ENCODE measurements at regions not wholly inside any gene's neighbourhood (a gene's known extent, or its start where the extent isn't known, plus 50 kb on each side); places are given as distances from the start of the nearest gene placed in this dataset.

DNA sequence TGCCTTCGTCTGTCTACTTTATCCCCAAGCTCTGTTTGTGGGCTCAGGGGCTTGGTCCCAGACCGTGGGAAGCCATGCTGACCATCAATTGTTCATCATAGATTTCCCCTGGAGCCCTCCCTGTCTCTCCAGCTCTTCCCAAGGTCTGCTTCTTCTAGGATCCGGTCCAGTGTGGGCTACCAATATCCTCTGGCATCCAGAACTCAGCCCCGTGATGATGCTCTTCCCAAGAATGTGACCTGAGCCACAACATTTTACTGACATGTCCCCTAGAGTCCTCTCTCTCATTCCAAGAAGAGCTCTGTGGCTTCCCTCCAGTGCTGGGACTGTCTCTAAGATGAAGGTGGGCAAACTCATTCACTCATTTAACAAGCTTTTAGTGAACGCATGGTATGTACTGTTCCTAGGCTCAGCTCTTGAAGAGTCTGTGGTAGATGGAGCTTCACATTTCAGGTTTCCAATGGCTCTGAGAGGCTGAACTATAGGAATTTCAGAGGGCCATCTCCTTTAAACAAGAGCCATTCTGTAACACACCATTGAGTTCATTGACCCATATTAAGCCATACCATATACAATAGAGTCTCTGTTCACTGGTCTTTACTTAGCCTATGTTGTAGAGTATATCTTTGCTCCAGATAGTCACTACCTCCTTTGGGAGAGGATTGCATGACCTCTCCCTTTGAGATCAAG is 142.0 kb upstream of the APCDD1 start:
- Histone ChIP-seq H3K36me3 (ENCODE audit: control insufficient read depth, insufficient read depth, low read length) (no peaks in the 10 kb centered on the region), H2BK120ac (ENCODE audit: low read depth, low read length) (no peak overlapping the region), H4K5ac (ENCODE audit: low read depth, low read length) (no peak overlapping the region), H3K27ac (ENCODE audit: insufficient read depth, low read length) (no peak overlapping the region), H4K8ac (ENCODE audit: low read depth in 2 of 2, low read length in 2 of 2) (no peak overlapping the region), H3K4me2 (ENCODE audit: low read depth, low read length) (no peak overlapping the region), H2BK20ac (ENCODE audit: low read depth, low read length) (no peak overlapping the region), H2BK5ac (ENCODE audit: low read depth, low read length, poor library complexity, severe bottlenecking) (no peak overlapping the region), H4K91ac (ENCODE audit: insufficient read depth, low read depth, low read length) (no peak overlapping the region), H3K4ac (ENCODE audit: low read depth, low read length) (no peak overlapping the region), H3K9me1 (ENCODE audit: insufficient read depth, low read length) (no peaks in the 10 kb centered on the region), H3K23ac (ENCODE audit: low read depth, low read length) (no peak overlapping the region), H3K79me1 (ENCODE audit: low read depth in 1 of 2, low read length in 2 of 2) (no peaks in the 10 kb centered on the region), H3K4me3 (ENCODE audit: insufficient read depth, low read depth, low read length) (no peak overlapping the region), H3K4me1 (ENCODE audit: control insufficient read depth, insufficient read depth, low read length) (no peaks in the 10 kb centered on the region), H2BK15ac (ENCODE audit: low read depth, low read length) (no peak overlapping the region), H3K9ac (ENCODE audit: low read depth, low read length) (no peak overlapping the region), H3K14ac (replicated peaks; ENCODE audit: low read depth, low read length) (no peak overlapping the region), H2AK9ac (replicated peaks; ENCODE audit: low read depth, low read length, poor library complexity) (no peak overlapping the region), H2AK5ac (ENCODE audit: low read depth, low read length) (no peak overlapping the region), H3K27me3 (ENCODE audit: control insufficient read depth, insufficient read depth, low read length) (peaks cover 3% of the 10 kb centered on the region; the same call in 1 of the 2 replicates), H3K9me3 (ENCODE audit: control insufficient read depth, insufficient read depth, low read length) (no peaks in the 10 kb centered on the region), H3K56ac (ENCODE audit: extremely low read depth, insufficient read depth, low read length) (no peak overlapping the region), H3K18ac (ENCODE audit: low read depth, low read length) (no peak overlapping the region), H4K20me1 (ENCODE audit: insufficient read depth, low read length) (no peaks in the 10 kb centered on the region), H2AFZ (replicated peaks; ENCODE audit: low read length, poor library complexity) (no peak overlapping the region)
- no TSS peak for BruUV-seq (replicated peaks)
- TF ChIP-seq MAZ (IDR thresholded peaks at IDR 0.05; ENCODE audit: borderline replicate concordance, low read depth, low read length) (no peak), POLR2A (IDR thresholded peaks at IDR 0.05; ENCODE audit: low read depth, low read length) (no peak), NFE2L2 (IDR thresholded peaks at IDR 0.05; ENCODE audit: low read depth, low read length) (no peak), CHD1 (IDR thresholded peaks at IDR 0.05; ENCODE audit: low read depth, low read length) (no peak), MXI1 (IDR thresholded peaks at IDR 0.05; ENCODE audit: borderline replicate concordance, low read depth, low read length) (no peak), SMC3 (IDR thresholded peaks at IDR 0.05; ENCODE audit: low read depth, low read length) (no peak), RFX5 (IDR thresholded peaks at IDR 0.05; ENCODE audit: low read depth, low read length) (no peak), RAD21 (IDR thresholded peaks at IDR 0.05; ENCODE audit: low read length) (no peak)
- TF ChIP-seq, protein P1, sequence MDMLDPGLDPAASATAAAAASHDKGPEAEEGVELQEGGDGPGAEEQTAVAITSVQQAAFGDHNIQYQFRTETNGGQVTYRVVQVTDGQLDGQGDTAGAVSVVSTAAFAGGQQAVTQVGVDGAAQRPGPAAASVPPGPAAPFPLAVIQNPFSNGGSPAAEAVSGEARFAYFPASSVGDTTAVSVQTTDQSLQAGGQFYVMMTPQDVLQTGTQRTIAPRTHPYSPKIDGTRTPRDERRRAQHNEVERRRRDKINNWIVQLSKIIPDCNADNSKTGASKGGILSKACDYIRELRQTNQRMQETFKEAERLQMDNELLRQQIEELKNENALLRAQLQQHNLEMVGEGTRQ (IDR thresholded peaks at IDR 0.05; ENCODE audit: low read depth, low read length): no peak
- ChIA-PET POLR2A (ENCODE audit: unreplicated experiment) (no interaction called here), CTCF (interaction anchor here (0.5 to 1.3 kb wide), 2 partner anchors 11 to 319 kb away, joined by 3 read pairs; no protein-coding TSS in a partner anchor)
- dilution Hi-C loops (cut with HindIII; ENCODE audit: low sequenced_read_pairs, unreplicated experiment): no loop called here
- WGBS, 2 experiments (ENCODE audit: extremely low coverage in 2 of 2, insufficient read length in 1 of 2): 30% methylated on average over 2 of the region's 5 CpGs; no CpG with 5 or more reads in 1 of the 2 experiments
- ATAC-seq (ENCODE audit: low read depth) (no peak), DNase-seq (no peak)
- in situ Hi-C loops (cut with MboI; ENCODE audit: low sequenced_read_pairs): no loop called here
- intact Hi-C loops (cut with micrococcal nuclease): no loop called here

Data from IMR-90 (cell line).